ENCODE measurements at regions not wholly inside any gene's neighbourhood (a gene's known extent, or its start where the extent isn't known, plus 50 kb on each side); places are given as distances from the start of the nearest gene placed in this dataset.

GRCh38 chr1:96059736-96060135, 661.8 kb upstream of the PTBP2 start:
- Histone ChIP-seq H3K4me3 (ENCODE audit: low read depth, low read length) (no peak overlapping the region), H3K4me1 (ENCODE audit: control insufficient read depth, insufficient read depth, low read length) (no peaks in the 10 kb centered on the region)
- POLR2A ChIA-PET: no interaction called here

GRCh38 chr1:96060621-96061020, 661.0 kb upstream of the PTBP2 start:
- CTCF ChIA-PET: no interaction called here
- TF ChIP-seq ZNF140 (tag by site-specific recombination; IDR thresholded peaks at IDR 0.05): no peak
- peak; percentile 38; the same call in 1 of the 2 replicates for TF ChIP-seq SCRT2 (tag by site-specific recombination; IDR thresholded peaks at IDR 0.05)
- Histone ChIP-seq H3K9me3 (ENCODE audit: control insufficient read depth, insufficient read depth, low read depth, low read length) (no peaks in the 10 kb centered on the region), H3K36me3 (ENCODE audit: control insufficient read depth in 2 of 2, insufficient read depth in 1 of 2, low read length in 2 of 2) (no peaks in the 10 kb centered on the region), H3K4me1 (ENCODE audit: control insufficient read depth, insufficient read depth, low read length) (no peaks in the 10 kb centered on the region), H3K4me3 (ENCODE audit: low read depth, low read length) (no peak overlapping the region), H3K27ac (ENCODE audit: extremely low read depth, low read depth, low read length) (no peak overlapping the region)
- POLR2A ChIA-PET: no interaction called here

More at GRCh38 chr1:96059736-96060135, 661.8 kb upstream of the PTBP2 start:
- CTCF ChIA-PET: no interaction called here
- no peaks in the 10 kb centered on the region for H3K9me3 ChIP-seq (ENCODE audit: control insufficient read depth, insufficient read depth, low read depth, low read length)
- H3K36me3 ChIP-seq (ENCODE audit: control insufficient read depth in 2 of 2, insufficient read depth in 1 of 2, low read length in 2 of 2): no peaks in the 10 kb centered on the region
- TF ChIP-seq ZFP3 (tag by site-specific recombination; IDR thresholded peaks at IDR 0.05; ENCODE audit: low read depth) (no peak), ZNF416 (tag by site-specific recombination; IDR thresholded peaks at IDR 0.05) (no peak), PATZ1 (tag by site-specific recombination; IDR thresholded peaks at IDR 0.05) (no peak), SP2 (tag by site-specific recombination; IDR thresholded peaks at IDR 0.05) (no peak), ZNF610 (tag by site-specific recombination; IDR thresholded peaks at IDR 0.05; ENCODE audit: borderline replicate concordance) (no peak), PRDM1 (tag by site-specific recombination; IDR thresholded peaks at IDR 0.05) (no peak), ZNF16 (tag by site-specific recombination; IDR thresholded peaks at IDR 0.05; ENCODE audit: low read depth) (no peak), ZNF645 (tag by site-specific recombination; IDR thresholded peaks at IDR 0.05) (no peak), CTCF (tag by site-specific recombination; IDR thresholded peaks at IDR 0.05) (no peak), ZNF18 (tag by site-specific recombination; IDR thresholded peaks at IDR 0.05) (no peak), ZNF341 (tag by site-specific recombination; IDR thresholded peaks at IDR 0.05; ENCODE audit: low read depth) (no peak)
- no peak overlapping the region for H3K27ac ChIP-seq (ENCODE audit: extremely low read depth, low read depth, low read length)

- H3K27ac ChIP-seq (ENCODE audit: extremely low read depth, low read depth, low read length): no peak overlapping the region
- no peaks in the 10 kb centered on the region for H3K36me3 ChIP-seq (ENCODE audit: control insufficient read depth in 2 of 2, insufficient read depth in 1 of 2, low read length in 2 of 2)
- CTCF ChIA-PET: no interaction called here
- H3K4me1 ChIP-seq (ENCODE audit: control insufficient read depth, insufficient read depth, low read length): no peaks in the 10 kb centered on the region
- H3K4me3 ChIP-seq (ENCODE audit: low read depth, low read length): no peak overlapping the region
- no peaks in the 10 kb centered on the region for H3K9me3 ChIP-seq (ENCODE audit: control insufficient read depth, insufficient read depth, low read depth, low read length)
- POLR2A ChIA-PET: no interaction called here
- TF ChIP-seq ZNF626 (tag by site-specific recombination; IDR thresholded peaks at IDR 0.05) (no peak), ZNF692 (tag by site-specific recombination; IDR thresholded peaks at IDR 0.05) (no peak), ZNF223 (tag by site-specific recombination; IDR thresholded peaks at IDR 0.05) (no peak), ZNF121 (tag by site-specific recombination; IDR thresholded peaks at IDR 0.05) (no peak), ZNF324 (tag by site-specific recombination; IDR thresholded peaks at IDR 0.05) (no peak), ZNF10 (tag by site-specific recombination; IDR thresholded peaks at IDR 0.05) (no peak), ZNF623 (tag by site-specific recombination; IDR thresholded peaks at IDR 0.05) (no peak), ZNF530 (tag by site-specific recombination; IDR thresholded peaks at IDR 0.05; ENCODE audit: low read depth) (no peak), ZNF670 (tag by site-specific recombination; IDR thresholded peaks at IDR 0.05; ENCODE audit: low read depth) (no peak), ZNF48 (tag by site-specific recombination; IDR thresholded peaks at IDR 0.05) (no peak), BCL11A (tag by site-specific recombination; IDR thresholded peaks at IDR 0.05; ENCODE audit: low read depth) (no peak)
Measured at GRCh38 chr1:96072021-96072420, 649.6 kb upstream of the PTBP2 start.

Measured in HEK293 (cell line).